ENCODE measurements at regions not wholly inside any gene's neighbourhood (a gene's known extent, or its start where the extent isn't known, plus 50 kb on each side); places are given as distances from the start of the nearest gene placed in this dataset.
A peak's percentile ranks its signal among the peaks of the same experiment; 100 is the strongest.

GRCh38 chr10:88147000-88147798, 283.8 kb downstream of the PTEN start:
- Histone ChIP-seq H3K27me3 (ENCODE audit: control insufficient read depth, insufficient read depth, low read length) (no peaks in the 10 kb centered on the region), H3K36me3 (ENCODE audit: control insufficient read depth, insufficient read depth, low read length) (no peaks in the 10 kb centered on the region), H3K4me3 (ENCODE audit: low read depth, low read length) (no peak overlapping the region)
- no peak for FAIRE-seq
- no peak for TF ChIP-seq CTCF (IDR thresholded peaks at IDR 0.05; ENCODE audit: insufficient read depth, low read length, severe bottlenecking)
- DNase-seq (ENCODE audit: low read depth) = no peak

- H3K27me3 ChIP-seq (ENCODE audit: control insufficient read depth, insufficient read depth, low read length) = no peaks in the 10 kb centered on the region
- DNase-seq (ENCODE audit: low read depth) (peak; percentile 65), FAIRE-seq (no peak)
These were observed 286.5 kb downstream of the PTEN start for GRCh38 chr10:88149906-88150305.

GRCh38 chr10:88150339-88150738, 286.9 kb downstream of the PTEN start:
- Histone ChIP-seq H3K27me3 (ENCODE audit: control insufficient read depth, insufficient read depth, low read length) (no peaks in the 10 kb centered on the region), H3K4me3 (ENCODE audit: low read depth, low read length) (no peak overlapping the region), H3K36me3 (ENCODE audit: control insufficient read depth, insufficient read depth, low read length) (no peaks in the 10 kb centered on the region)
- FAIRE-seq (no peak), DNase-seq (ENCODE audit: low read depth) (peak; percentile 90)
- TF ChIP-seq CTCF (IDR thresholded peaks at IDR 0.05; ENCODE audit: insufficient read depth, low read length, severe bottlenecking) = no peak

More at GRCh38 chr10:88149906-88150305, 286.5 kb downstream of the PTEN start:
- no peaks in the 10 kb centered on the region for H3K36me3 ChIP-seq (ENCODE audit: control insufficient read depth, insufficient read depth, low read length)
- H3K4me3 ChIP-seq (ENCODE audit: low read depth, low read length) = no peak overlapping the region
- no peak for TF ChIP-seq CTCF (IDR thresholded peaks at IDR 0.05; ENCODE audit: insufficient read depth, low read length, severe bottlenecking)

GRCh38 chr10:88152728-88153133, 289.3 kb downstream of the PTEN start:
- DNase-seq (ENCODE audit: low read depth) (peak; percentile 100), FAIRE-seq (peak; percentile 28)
- Histone ChIP-seq H3K27me3 (ENCODE audit: control insufficient read depth, insufficient read depth, low read length) (no peaks in the 10 kb centered on the region), H3K4me3 (ENCODE audit: low read depth, low read length) (no peak overlapping the region), H3K36me3 (ENCODE audit: control insufficient read depth, insufficient read depth, low read length) (no peaks in the 10 kb centered on the region)
- TF ChIP-seq CTCF (IDR thresholded peaks at IDR 0.05; ENCODE audit: insufficient read depth, low read length, severe bottlenecking) = no peak

GRCh38 chr10:88154596-88155250, 291.3 kb downstream of the PTEN start:
- TF ChIP-seq CTCF (IDR thresholded peaks at IDR 0.05; ENCODE audit: insufficient read depth, low read length, severe bottlenecking) = no peak
- H3K27me3 ChIP-seq (ENCODE audit: control insufficient read depth, insufficient read depth, low read length) = no peaks in the 10 kb centered on the region
- H3K36me3 ChIP-seq (ENCODE audit: control insufficient read depth, insufficient read depth, low read length) = no peaks in the 10 kb centered on the region
- no peak overlapping the region for H3K4me3 ChIP-seq (ENCODE audit: low read depth, low read length)
- peak; percentile 92 for FAIRE-seq
- DNase-seq (ENCODE audit: low read depth) = peak; percentile 60
